ENCODE measurements at regions not wholly inside any gene's neighbourhood (a gene's known extent, or its start where the extent isn't known, plus 50 kb on each side); places are given as distances from the start of the nearest gene placed in this dataset.

GRCh38 chr1:99363531-99363930, 99.2 kb downstream of the PLPPR4 start:
- no peak for TF ChIP-seq CTCF (conservative IDR thresholded peaks at IDR 0.05; ENCODE audit: low read depth, low read length)
- TF ChIP-seq EZH2 (IDR thresholded peaks at IDR 0.05; ENCODE audit: borderline replicate concordance, low read depth, low read length, poor library complexity, severe bottlenecking), result no peak

All from A673 (cell line).